GM04503 (cell line): ENCODE measurements at regions not wholly inside any gene's neighbourhood (a gene's known extent, or its start where the extent isn't known, plus 50 kb on each side); places are given as distances from the start of the nearest gene placed in this dataset.

Source experiments
- DNase-seq: peaks from one replicate; pipeline ENCODE4 v3.0.0-alpha.2; 2012; ENCODE audit warnings: low read depth

DNA sequence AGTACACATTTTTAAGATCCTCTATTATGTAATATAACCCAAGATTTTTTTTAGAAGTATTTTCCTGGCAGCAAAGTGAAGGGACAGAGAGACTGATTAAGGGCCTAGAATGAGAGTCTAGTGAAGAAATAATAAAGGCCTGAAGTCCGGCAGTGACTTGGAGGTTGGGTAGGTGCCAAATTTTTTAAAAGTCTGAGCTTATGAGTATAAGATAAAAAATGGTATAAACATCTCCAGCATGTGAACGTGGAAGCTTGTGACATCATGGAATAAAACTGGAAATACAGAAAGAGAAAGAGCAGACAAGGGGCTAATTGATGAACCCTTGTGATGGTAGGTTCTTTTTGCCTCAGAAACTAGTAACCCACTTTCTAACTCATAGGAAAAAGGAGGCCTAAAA, 174.6 kb downstream of the SUCLA2 start:
- no peak for DNase-seq

DNA sequence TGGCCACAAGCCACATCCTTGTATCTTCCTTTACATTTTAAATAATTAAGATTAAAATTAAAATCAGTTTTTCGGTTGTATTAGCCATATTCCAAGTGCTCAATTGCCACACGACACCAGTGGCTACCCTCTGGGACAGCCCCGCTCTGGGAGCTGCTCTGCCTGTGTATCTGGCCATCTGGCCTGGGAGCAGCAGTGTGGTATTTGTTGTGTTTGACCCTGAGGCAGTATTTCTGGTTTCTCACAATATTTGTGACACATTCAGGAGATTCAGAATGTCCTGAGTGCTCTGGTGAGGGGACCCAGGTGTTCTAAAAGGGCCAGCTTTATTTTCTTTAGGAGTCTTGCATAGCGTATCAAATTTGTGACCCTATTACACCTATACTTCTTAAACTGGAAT, 179.0 kb downstream of the SUCLA2 start:
- DNase-seq: no peak

DNA sequence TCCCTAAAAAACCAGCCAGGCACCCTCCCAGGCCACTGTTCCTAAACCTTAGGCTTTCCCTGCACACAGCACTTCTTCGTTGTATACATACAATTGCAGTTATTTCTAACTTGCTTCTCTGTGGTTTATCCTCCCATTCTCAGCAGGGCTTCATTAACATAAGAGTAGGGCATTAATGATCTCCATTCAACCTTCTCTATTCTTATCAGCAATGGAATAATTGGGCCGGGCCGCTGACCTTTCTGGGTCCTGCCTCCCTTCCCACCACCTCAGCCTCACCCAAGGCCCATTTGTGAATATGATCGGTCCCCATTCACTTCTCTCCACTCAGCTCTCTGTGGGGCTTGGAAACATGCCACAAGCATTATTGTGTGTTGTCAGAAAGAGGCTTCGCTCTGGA, 184.2 kb downstream of the SUCLA2 start:
- no peak for DNase-seq

DNA sequence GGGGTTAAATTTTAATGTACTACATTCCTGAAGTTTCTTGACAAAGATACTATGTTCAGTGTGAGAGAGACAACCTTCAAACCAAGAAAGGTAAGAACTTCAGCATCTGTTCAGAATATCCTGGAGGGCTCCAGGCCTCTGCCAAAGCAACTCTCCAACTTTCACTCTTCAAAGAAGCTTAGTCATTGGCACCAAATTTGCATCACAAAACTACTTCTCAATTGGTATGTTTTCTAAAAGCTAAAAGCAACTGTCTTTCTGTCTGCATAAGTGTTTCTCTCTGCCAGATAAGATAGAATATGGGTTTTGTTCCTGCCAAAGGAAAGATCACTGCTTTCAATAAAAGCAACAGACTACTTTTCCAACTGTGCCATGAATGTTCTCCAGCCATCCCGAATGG, 187.4 kb downstream of the SUCLA2 start:
- no peak for DNase-seq

DNA sequence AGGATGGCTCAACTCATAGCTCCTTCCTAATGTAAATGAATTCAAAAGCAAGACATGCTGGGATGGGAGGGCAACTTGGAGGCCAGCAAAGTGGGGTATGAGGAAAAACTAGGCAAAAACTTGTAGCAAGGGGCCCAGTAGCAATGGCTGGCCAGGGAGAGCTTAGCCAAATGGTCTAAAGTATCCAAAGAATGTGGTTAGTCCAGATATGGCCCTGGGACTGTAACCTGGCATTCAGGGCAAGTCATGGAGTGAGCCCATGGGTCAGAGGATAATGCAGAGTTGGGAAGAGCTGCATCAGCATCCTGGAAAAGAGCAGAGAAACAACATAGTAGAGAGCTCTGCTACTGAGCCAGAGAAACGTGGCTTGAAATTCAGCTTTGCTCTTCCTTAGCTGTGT, 191.7 kb downstream of the SUCLA2 start:
- no peak for DNase-seq

DNA sequence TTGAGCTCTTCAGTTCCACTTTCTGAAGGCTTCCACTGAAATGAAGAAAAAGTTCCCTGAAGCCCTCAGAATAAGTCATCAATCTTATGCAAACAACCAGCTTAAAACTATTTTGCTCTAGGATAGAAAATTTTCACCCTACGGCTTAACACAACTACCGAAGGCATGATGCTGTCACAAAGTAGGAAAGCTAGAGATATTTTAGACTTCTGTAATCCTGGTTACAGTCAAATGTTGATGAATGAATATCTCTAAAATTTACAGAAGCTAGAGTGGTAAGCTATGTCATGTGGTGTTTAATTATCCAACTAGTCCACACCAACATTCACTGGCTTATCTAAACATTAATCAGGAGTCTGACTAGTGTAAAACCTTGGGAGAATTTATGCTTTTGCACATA, 197.9 kb downstream of the SUCLA2 start:
- DNase-seq: no peak

DNA sequence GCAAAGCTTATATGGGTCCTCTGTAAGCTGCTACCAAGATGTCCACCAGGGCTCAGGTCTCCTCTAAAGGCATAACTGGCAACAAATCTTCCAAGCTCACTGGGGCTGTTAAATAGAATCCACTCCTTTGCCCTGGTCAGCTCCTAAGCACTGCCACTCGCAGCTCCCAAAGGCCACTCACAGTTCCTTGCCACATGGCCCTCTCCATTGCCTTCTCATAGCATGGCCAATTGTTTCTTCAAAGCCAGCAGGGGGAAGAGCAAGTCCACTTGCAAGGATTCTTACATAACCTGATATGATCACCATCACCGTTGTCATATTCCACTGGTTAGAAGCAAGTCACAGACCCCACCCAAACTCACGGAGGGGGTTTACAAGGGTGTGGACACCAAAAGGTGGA, 199.5 kb downstream of the SUCLA2 start:
- DNase-seq: no peak

DNA sequence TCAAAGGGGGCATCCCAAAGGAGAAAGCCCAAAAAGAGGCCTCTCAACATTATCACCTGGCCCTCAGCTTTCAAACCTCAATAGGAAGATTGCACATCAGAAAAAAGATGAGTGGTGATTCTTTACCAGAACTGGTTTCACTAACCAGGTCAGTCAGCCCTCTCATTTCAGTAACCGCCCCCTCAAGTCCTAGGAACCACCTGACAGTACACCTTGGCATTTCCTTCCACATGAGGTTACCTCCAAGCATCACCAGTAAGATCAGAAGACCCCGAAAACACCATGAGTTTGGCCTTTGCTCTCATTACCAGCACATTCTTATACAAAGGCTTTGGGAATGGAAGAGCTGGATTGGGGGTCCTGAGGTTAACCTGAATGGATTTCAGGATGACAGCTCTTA, 200.5 kb downstream of the SUCLA2 start:
- no peak for DNase-seq

DNA sequence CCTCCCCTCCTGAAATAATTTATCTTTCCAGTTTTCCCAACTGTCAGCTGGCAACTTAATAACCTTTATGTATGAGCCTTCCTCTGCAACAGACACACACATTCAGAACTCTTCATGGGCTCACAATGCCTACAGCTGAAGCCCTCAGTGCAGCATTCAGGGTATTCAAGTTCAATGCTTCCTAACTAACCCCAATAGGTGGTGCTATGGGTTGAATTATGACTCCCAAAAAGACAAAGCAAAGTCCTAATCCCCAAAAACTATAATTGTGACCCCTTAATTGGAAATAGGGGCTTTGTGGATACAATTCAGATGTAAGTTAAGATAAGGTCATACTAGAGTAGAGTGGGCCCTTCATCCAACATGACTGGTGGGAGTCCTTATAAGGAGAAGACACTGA, 202.2 kb downstream of the SUCLA2 start:
- DNase-seq: no peak

DNA sequence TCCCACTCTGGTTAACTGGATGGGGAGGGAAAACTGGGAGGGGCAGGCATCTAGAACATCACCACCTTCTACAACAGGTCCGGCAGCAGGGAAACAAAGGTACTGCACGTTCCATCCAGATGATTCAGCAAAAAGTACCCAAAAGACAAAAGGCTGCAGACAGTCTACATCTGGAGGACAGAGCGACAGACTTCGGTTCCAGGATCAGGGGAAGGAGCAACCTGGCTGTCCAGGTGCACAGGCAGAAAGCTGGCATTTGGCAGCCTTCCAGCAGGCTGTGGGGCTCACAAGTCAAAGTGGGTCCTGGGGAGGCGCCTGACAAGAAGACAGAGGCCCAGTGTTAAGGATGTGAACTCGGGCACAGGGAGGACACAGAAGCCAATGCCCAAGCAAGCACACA, 202.9 kb downstream of the SUCLA2 start:
- DNase-seq: no peak

DNA sequence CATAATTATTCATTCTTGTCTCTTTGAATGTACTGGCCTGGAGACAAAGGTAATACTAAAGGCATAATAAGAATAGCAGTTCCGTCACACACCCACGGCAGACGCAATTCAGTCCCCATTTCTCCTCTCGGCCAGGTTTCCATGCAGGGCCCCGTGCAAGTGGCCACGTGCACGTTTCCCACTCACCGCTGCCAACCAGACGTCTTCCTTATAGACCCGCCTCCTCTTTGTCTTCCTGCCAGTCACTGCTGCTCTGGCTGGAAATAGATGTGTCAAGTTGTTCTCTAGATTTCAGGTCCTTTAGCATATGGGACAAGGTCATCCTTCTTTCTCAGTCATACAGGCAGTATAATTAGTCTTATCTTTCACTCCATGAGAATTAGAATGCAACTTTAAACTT, 204.3 kb downstream of the SUCLA2 start:
- DNase-seq: no peak

DNA sequence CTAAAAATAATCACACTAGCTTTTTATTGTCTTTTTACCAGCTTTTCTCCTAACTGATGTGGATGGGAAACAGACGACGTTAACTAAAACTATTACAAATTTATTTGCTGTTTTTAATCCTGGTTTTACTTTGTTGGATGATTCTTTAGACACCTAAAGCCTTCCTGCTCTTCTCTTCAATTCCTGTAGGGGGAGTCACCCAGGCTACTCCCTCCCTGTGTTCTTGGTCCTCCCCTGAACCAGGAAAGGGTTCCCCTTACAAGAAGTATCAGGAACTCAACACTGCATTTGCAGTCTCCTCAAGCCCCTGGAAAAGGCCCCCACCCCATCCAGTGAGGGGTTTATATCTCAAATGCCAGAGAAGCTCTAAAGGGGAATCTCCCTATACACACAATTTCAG, 206.1 kb downstream of the SUCLA2 start:
- no peak for DNase-seq

DNA sequence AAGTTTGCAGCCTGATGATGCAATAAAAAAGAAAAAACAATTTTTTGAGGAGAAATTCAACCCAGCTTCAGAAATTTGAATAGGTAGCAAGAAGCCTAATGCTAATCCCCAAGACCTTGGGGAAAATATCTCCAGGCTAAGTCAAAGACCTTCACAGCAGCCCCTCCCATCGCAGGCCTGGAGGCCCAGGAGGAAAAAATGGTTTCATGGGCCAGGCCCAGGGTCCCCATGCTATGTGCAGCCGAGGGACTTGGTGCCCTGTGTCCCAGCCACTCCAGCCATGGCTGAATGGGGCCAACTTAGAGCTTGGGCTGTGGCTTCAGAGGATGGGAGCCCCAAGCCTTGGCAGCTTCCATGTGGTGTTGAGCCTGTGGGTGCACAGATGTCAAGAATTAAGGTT, 210.3 kb downstream of the SUCLA2 start:
- no peak for DNase-seq

DNA sequence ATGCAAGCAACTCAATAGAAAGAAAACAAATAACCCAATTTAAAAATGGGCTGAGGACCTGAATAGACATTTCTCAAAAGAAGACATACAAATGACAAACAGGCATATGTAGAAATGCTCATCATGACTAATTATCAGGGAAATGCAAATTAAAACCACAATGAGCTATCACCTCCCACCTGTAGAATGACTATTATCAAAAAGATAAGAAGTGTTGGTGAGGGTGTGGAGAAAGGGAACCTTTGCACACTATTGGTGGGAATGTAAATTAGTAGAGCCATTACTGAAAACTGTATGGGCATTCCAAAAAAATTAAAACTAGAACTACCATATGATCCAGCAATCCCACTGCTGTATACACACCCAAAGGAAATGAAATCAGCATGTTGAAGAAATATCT, 212.2 kb downstream of the SUCLA2 start:
- no peak for DNase-seq

DNA sequence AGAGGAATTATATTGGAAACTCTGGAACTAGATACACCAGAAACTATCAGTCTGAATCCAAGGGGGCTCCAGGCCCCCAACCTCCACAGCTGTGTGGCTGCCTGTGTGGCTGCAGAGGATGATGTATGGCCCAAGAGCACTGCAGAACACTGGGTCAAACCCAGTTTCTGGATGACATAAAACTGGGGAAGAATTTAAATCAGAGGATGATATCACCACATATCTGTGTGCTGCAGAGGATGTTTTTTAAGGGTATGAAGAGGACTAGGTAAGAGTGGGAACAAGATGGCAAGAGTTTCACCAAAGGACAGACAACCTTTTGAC, 226.4 kb downstream of the SUCLA2 start:
- DNase-seq: no peak

DNA sequence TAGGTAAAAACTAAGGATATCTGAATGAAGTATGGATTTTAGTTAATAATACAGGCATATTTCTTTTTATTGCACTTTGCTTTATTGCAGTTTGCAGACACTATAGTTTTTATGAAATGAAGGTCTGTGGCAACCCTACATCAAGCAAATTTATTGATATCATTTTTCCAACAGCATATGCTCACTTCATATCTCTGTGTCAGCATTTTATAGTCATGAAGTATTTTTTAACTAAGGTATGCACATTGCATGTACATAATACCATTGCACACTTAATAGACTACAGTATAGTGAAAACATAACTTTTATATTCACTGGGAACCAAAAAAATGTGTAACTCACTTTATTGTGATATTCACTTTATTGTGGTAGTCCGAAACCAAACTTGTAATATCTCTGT, 236.3 kb downstream of the SUCLA2 start:
- no peak for DNase-seq

DNA sequence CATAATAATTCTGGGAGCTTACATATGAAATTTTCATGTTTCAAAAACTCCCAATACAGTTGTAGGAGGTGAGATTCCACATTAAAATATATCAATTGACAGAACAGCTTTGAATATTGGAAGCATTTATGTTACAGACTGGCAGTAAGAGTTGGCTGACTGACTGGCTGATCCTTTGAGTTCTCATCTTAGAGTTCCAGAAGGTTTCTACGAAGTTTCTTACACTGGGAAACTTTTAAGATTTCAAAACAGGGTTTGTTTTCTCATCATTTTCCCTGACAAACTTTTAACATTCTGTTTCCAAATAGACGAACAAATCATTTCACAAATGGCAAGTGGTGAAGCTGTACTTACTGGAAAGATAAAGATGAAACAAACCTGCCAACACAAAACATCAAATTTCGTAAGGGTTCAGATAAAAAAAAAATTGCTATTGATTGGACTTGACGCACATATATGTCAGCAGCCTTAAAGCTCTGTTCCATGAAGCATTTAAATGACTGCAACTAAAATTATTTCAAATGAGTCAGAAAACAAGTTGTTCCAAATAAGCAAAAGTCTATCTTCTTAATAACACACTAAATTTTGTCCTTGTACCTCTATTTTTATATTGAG, 243.5 kb downstream of the SUCLA2 start:
- DNase-seq: no peak

DNA sequence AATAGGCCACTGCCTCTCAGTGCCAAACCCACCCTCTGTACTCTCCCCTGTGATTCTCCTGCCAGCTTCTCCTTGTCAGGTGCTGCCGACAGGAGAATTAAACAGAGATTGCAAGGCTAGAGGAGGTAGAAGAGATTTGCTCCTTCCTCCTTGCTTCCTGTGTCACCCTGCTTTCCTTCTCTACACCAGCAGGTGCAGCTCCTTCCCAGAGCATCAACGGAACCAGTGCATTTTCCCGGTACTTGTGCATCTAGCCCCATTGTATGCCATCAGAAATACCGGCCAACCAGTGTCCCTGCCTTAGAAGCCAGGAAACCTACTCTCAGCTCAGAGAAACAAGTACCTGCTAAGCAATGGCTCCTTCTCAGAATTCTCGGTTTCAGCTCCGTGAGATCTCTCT, 253.2 kb downstream of the SUCLA2 start:
- no peak for DNase-seq

DNA sequence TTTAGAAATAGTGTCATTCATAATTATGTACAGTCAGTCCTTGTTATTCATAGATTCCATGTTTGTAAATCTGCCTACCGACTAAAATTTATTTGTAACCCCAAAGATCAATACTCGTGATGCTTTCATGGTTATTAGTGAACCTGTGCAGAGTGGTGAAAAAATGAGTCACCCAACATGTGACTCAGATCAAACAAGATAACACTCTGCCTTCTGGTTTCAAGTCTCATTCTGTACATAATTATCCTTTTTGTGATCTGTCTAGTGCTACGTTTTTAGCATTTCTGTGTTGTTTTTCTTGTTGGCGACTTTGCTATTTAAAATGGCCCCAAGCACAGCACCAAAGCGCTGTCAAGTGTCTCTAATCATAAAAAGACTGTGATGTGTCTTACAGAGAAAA, 274.7 kb downstream of the SUCLA2 start:
- no peak for DNase-seq

DNA sequence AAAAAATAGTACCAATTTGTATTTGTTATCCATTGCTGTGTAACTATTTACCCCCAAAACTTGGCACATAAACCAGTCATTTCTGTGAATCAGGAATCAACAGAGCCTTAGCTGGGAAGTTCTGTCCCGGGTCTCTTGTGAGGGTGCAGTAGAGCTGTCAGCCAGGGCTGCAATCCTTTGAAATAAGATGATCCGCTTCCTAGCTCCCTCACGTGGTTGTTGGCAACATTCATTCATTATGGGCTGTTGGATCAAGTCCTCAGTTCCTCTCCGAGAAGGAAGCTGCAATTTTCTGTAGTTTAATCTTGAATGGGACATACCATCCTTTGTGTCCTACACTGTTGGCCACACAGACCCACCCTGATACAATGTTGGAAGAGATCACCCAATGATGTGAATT, 277.2 kb downstream of the SUCLA2 start:
- DNase-seq: no peak

DNA sequence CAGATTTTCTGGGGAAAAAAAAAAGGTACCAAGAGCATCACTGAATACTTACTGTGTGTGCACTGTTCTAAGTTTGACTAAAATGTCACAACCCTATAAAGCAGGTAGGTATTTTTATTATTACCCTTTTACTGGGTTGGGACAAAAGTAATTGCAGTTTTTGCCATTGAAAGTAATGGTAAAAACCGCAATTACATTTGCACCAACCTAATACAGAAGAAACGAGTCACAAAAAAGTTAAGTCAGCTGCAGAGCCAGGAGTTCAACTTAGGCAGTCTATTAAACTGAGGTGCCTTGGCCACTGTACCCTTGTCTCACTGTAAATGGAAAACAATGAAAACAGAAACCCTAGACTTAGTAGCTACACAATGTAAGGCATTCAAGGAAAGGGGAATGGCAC, 281.9 kb downstream of the SUCLA2 start:
- no peak for DNase-seq

DNA sequence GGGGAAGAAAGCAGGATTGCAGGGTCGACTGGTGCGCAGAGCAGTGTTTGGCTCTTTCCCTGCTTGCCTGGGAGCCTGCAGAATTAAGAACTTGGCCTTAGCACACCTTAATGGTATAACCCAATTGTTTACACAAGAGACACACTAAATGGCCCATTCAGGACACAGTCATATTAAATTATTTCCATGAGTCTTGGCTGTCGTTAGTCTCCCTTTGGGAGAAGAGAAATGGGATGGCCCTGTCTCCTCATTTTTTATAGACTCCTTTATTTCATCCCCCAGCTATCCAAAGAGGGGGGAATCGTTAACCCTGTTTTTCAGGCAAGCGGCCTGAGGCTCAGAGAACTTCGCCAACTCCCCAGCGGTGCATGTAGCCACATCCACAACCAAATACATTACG, 282.5 kb downstream of the SUCLA2 start:
- no peak for DNase-seq

DNA sequence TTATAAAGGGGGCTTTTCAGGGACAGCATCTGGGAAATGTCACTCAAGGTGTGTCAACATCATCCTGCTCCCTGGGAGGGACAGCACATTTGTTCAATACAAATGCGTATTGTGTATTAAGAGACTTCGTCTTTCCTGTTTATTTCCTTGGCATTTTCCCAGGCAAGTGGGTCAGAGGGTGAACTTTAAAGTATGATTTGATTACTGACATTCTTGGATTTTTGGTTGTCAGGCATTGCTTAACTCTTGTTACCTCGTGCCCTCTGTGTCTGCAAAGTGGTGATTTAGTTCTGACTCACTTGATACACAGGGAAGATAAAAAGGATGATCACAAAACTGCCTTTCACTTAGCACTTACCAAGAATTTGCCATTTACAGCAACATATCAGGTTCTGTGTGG, 292.7 kb downstream of the SUCLA2 start:
- peak; percentile 8 for DNase-seq

DNA sequence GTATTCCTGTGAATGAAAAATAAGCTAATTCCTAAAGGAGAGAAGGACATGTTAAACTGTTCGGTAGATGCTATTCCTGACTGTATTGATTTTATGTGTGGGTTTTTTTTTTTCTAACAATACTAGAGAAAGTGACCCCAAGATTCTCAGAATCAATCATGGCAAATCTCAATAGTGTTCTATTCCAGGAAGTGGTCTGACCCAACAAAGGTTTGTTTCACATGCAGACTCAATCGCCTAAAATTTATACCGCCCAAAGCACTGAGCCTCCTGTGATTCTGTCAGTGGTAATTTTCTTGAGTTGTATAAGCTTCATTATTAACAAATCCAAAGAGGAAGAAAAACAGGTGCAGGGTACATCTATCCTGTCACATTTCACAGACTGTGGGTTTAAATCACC, 293.7 kb downstream of the SUCLA2 start:
- DNase-seq: no peak

DNA sequence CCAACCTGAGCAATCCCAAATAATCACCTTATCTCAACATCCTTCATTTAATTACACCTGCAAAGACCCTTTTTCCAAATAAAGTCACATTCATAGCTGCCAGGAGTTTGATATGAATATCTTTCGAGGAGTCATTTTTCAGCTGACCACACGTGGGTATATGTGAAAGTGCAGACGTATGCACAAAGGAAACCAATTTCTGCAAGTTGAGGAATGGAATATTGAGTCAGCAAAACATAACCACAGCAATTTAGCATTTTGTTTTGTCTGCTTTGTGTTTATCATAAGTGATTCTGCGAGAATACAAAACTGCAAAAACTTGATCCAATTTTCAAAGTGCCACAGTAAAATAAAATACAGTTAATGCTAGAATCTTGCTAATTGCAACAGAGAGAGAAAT, 295.9 kb downstream of the SUCLA2 start:
- no peak for DNase-seq
